22Rv1 (cell line): ENCODE measurements at regions not wholly inside any gene's neighbourhood (a gene's known extent, or its start where the extent isn't known, plus 50 kb on each side); places are given as distances from the start of the nearest gene placed in this dataset.

ENCODE experiments used
- H3K27ac ChIP-seq: fragments of 450-650 bp; 2 replicates; pipeline ENCODE4 v1.5.1; 2017
- CTCF ChIP-seq: fragments of 450-650 bp; IDR thresholded peaks from 2 replicates; pipeline ENCODE4 v1.5.1; 2017; ENCODE audit warnings: mild to moderate bottlenecking
- ZFX ChIP-seq: fragments of 450-650 bp; IDR thresholded peaks from 2 replicates; pipeline ENCODE4 v1.6.1; 2017; ENCODE audit warnings: antibody characterized with exemption, borderline replicate concordance

DNA sequence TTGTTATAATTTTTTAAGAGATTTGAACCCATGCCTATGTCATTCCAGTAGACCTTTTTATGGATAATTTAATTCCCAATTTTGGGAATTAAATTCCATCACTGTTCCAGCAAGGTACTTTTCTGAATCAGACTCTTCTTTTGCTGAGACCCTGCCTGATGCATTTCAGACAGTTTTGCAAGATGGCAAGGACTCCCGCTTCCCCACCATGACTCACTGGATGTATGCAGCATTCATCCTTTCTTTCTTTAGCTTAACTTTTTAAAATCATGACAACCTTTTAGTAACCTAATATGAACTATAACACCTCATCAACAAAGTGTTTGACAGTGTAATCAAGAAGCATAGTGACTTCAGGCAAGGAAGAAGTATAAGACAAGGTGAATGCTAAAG is 178.1 kb upstream of the LEF1 start:
- no peak overlapping the region for H3K27ac ChIP-seq

DNA sequence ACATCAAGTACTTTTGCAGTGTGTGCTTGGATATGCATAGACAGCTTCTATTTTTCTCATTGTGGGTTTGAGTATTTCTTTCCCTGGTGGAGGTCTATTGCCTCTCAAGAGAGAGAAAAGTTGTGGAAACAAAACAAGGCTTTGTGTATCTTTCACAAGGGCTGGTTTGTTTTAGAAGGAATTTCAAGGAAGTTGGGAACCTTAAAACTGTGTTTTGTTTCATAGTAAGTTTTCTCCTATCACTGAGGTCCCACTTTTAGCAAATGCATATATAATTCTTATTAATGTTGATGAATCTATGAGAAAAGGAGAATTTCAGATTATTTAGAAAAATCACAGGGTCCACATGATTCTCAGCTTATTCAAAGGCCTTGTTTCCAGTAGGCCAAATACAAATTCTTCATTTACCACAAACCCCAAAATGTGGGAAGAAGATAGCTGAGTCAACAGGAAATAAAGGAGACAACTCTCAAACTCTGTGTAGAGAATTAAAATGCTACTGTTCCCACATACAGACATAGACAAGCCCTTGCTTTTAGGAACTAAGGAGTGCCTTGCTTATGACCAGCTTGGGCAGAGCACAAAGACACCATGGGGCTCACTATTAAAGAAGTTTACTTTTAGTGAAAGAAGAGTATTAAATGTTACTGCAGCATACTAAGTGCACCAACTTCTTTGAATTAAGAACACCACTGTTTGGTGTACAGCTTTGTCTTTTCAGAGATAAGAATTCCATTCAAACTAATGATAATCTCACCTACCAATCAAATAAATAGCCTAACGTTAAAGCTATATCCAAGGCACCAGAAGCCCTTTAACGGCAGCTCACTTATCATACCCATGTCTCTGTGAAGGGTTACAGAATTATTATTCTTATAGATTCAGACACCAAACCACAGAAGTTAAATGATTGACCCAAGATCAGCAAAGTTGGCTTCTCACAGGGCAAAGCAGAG is 177.4 kb upstream of the LEF1 start:
- TF ChIP-seq CTCF (no peak), ZFX (no peak)
- no peak overlapping the region for H3K27ac ChIP-seq

More for the DNA sequence above, 178.1 kb upstream of the LEF1 start:
- TF ChIP-seq ZFX = no peak
- no peak for TF ChIP-seq CTCF

GRCh38 chr4:108342325-108342970 is 173.7 kb upstream of the LEF1 start:
- no peak overlapping the region for H3K27ac ChIP-seq
- TF ChIP-seq ZFX = no peak
- TF ChIP-seq CTCF = no peak

GRCh38 chr4:108337923-108338322 is 169.2 kb upstream of the LEF1 start:
- H3K27ac ChIP-seq = peak overlapping the region; percentile 15; the same call in 1 of the 2 replicates
- TF ChIP-seq ZFX (no peak), CTCF (no peak)

- TF ChIP-seq ZFX (no peak), CTCF (no peak)
- no peak overlapping the region for H3K27ac ChIP-seq
Observed at GRCh38 chr4:108336076-108336475, 167.3 kb upstream of the LEF1 start.

DNA sequence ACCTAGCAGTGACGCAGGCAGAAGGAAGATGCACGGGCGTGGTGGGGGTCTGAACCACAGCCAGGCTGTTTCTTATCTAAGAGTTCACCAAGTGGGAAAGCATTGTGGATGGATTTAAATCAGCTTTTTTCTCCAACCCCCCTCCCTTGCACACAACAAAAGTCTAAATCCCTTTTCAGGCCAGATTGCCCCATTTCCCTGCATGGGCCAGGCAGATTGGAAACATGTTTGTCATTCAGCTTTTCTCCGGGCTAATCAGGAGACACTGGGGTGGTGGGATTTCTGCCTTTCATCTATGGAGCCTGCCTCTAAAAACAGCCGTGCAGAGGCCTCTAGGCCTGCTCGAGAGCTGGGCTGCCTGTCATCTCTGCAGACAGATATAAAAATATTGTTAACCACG is 166.3 kb upstream of the LEF1 start:
- TF ChIP-seq ZFX (no peak), CTCF (no peak)
- H3K27ac ChIP-seq = no peak overlapping the region

DNA sequence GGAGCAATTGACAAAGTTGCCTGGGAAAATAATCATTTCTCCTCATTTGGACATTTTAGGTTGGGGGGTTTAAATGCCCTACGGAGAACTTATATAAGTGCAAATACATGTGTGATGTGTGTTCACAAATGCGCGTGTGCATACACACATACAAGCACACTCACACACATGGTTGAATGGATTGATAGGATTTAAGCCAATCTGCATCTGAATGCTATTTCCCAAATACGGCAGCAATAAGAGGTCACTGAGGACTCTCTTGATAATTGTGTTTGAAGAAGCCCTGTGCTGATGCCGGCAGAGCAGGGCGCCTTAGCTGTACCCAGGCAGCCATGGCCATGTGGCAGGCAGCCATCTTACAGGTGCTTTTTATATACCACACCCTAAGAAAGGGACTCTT is 165.3 kb upstream of the LEF1 start:
- H3K27ac ChIP-seq = no peak overlapping the region
- TF ChIP-seq CTCF = no peak
- no peak for TF ChIP-seq ZFX
